Fibroblast of lung (primary cell): ENCODE measurements at regions not wholly inside any gene's neighbourhood (a gene's known extent, or its start where the extent isn't known, plus 50 kb on each side); places are given as distances from the start of the nearest gene placed in this dataset.

ENCODE experiments used
- DNase-seq, 2 donors: peaks; one replicate each; pipeline versions ENCODE4 v3.0.0 to v3.0.0-alpha.2; 2010; ENCODE audit warnings: low read depth in 2 of 2
- H2AFZ ChIP-seq: 2 replicates; pipeline ENCODE4 v1.5.1; 2012; ENCODE audit warnings: low read length, control low read depth, inconsistent platforms
- H3K27ac ChIP-seq: 2 replicates; pipeline ENCODE4 v1.5.1; 2011; ENCODE audit warnings: low read length, control low read depth; ENCODE audit not compliant: insufficient read depth
- H3K27me3 ChIP-seq: 2 replicates; pipeline ENCODE4 v1.5.1; 2011; ENCODE audit warnings: mild to moderate bottlenecking, low read length; ENCODE audit not compliant: control insufficient read depth, insufficient read depth
- H3K36me3 ChIP-seq: 2 replicates; pipeline ENCODE4 v1.5.1; 2011; ENCODE audit warnings: low read length; ENCODE audit not compliant: control insufficient read depth, insufficient read depth
- H3K4me1 ChIP-seq: 2 replicates; pipeline ENCODE4 v1.5.1; 2011; ENCODE audit warnings: low read length; ENCODE audit not compliant: control insufficient read depth, insufficient read depth; ENCODE audit errors: extremely low read depth
- H3K4me2 ChIP-seq: 2 replicates; pipeline ENCODE4 v1.5.1; 2011; ENCODE audit warnings: low read length, control low read depth; ENCODE audit not compliant: insufficient read depth; ENCODE audit errors: extremely low read depth
- H3K4me3 ChIP-seq, 4 experiments: fragments of 200-600 bp in 1 of 4; sonication (generic) in 1 of 4; replicated peaks in 1 of 4; 2 replicates each; pipeline ENCODE4 v1.5.1; 2011 to 2016; ENCODE audit warnings: low read length in 4 of 4, low read depth in 3 of 4, mild to moderate bottlenecking in 3 of 4, control low read depth in 2 of 4, inconsistent platforms in 1 of 4, mixed read lengths in 1 of 4; ENCODE audit not compliant: insufficient read depth in 1 of 4; ENCODE audit errors: control extremely low read depth in 1 of 4
- H3K79me2 ChIP-seq: 2 replicates; pipeline ENCODE4 v1.5.1; 2012; ENCODE audit warnings: mild to moderate bottlenecking, low read length, inconsistent platforms; ENCODE audit not compliant: control insufficient read depth, insufficient read depth
- H3K9ac ChIP-seq: 2 replicates; pipeline ENCODE4 v1.5.1; 2011; ENCODE audit warnings: mild to moderate bottlenecking, low read length, control low read depth; ENCODE audit not compliant: insufficient read depth
- H3K9me3 ChIP-seq: 2 replicates; pipeline ENCODE4 v1.5.1; 2012; ENCODE audit warnings: low read depth, low read length; ENCODE audit not compliant: control insufficient read depth, insufficient read depth
- H4K20me1 ChIP-seq: 2 replicates; pipeline ENCODE4 v1.5.1; 2011; ENCODE audit warnings: low read length; ENCODE audit not compliant: control insufficient read depth, insufficient read depth; ENCODE audit errors: extremely low read depth
- CTCF ChIP-seq, 2 donors: IDR thresholded peaks in 1 of 2; conservative IDR thresholded peaks in 1 of 2; 1 replicate in 1 of 2; 2 replicates in 1 of 2; pipeline ENCODE4 v1.5.1; 2011 to 2012; ENCODE audit warnings: low read length in 2 of 2, control low read depth in 1 of 2, inconsistent platforms in 1 of 2, low read depth in 1 of 2, mild to moderate bottlenecking in 1 of 2
- EZH2 ChIP-seq: IDR thresholded peaks from 2 replicates; pipeline ENCODE4 v1.5.1; 2012; ENCODE audit warnings: low read length, control low read depth, mild to moderate bottlenecking; ENCODE audit errors: missing control alignments

- H4K20me1 ChIP-seq = no peaks in the 10 kb centered on the region
- H3K27me3 ChIP-seq = no peaks in the 10 kb centered on the region
- H3K4me2 ChIP-seq = no peak overlapping the region
- H3K9me3 ChIP-seq = no peaks in the 10 kb centered on the region
- TF ChIP-seq CTCF (conservative IDR thresholded peaks at IDR 0.05 in 1 of 2, IDR thresholded peaks at IDR 0.05 in 1 of 2; ENCODE audit: low read depth in 1 of 2, low read length in 2 of 2) = no peak
- TF ChIP-seq EZH2 = no peak
- no peaks in the 10 kb centered on the region for H3K36me3 ChIP-seq
- DNase-seq = no peak
- H3K9ac ChIP-seq = no peak overlapping the region
- H3K4me1 ChIP-seq = no peaks in the 10 kb centered on the region
- H2AFZ ChIP-seq = no peak overlapping the region
- H3K4me3 ChIP-seq = no peak overlapping the region
- no peaks in the 10 kb centered on the region for H3K79me2 ChIP-seq
- no peak overlapping the region for H3K27ac ChIP-seq
Measured at GRCh38 chr10:71032887-71033286, 144.5 kb upstream of the PCBD1 start.

GRCh38 chr10:71033396-71033980 lies 145.1 kb upstream of the PCBD1 start:
- DNase-seq = no peak
- Histone ChIP-seq H3K36me3 (no peaks in the 10 kb centered on the region), H3K79me2 (no peaks in the 10 kb centered on the region), H4K20me1 (no peaks in the 10 kb centered on the region), H3K4me2 (no peak overlapping the region), H3K27me3 (no peaks in the 10 kb centered on the region), H3K9ac (no peak overlapping the region), H3K9me3 (no peaks in the 10 kb centered on the region), H3K27ac (no peak overlapping the region), H3K4me1 (no peaks in the 10 kb centered on the region), H3K4me3 (no peak overlapping the region), H2AFZ (no peak overlapping the region)
- TF ChIP-seq CTCF (conservative IDR thresholded peaks at IDR 0.05 in 1 of 2, IDR thresholded peaks at IDR 0.05 in 1 of 2; ENCODE audit: low read depth in 1 of 2, low read length in 2 of 2) = no peak
- no peak for TF ChIP-seq EZH2

GRCh38 chr10:71035511-71036296 lies 147.3 kb upstream of the PCBD1 start:
- Histone ChIP-seq H4K20me1 (no peaks in the 10 kb centered on the region), H3K4me3 (no peak overlapping the region), H3K9ac (no peak overlapping the region), H3K4me1 (no peaks in the 10 kb centered on the region), H3K36me3 (no peaks in the 10 kb centered on the region), H3K27ac (no peak overlapping the region), H2AFZ (no peak overlapping the region), H3K27me3 (no peaks in the 10 kb centered on the region), H3K9me3 (no peaks in the 10 kb centered on the region), H3K79me2 (no peaks in the 10 kb centered on the region), H3K4me2 (no peak overlapping the region)
- no peak for TF ChIP-seq EZH2
- no peak for TF ChIP-seq CTCF (conservative IDR thresholded peaks at IDR 0.05 in 1 of 2, IDR thresholded peaks at IDR 0.05 in 1 of 2; ENCODE audit: low read depth in 1 of 2, low read length in 2 of 2)
- no peak for DNase-seq
